ENCODE measurements at regions not wholly inside any gene's neighbourhood (a gene's known extent, or its start where the extent isn't known, plus 50 kb on each side); places are given as distances from the start of the nearest gene placed in this dataset.

- peaks cover 0 to 3% (median 0%) of the 10 kb centered on the region in 4 donors for H3K9me3 ChIP-seq
- TF ChIP-seq POLR2A (IDR thresholded peaks at IDR 0.05) (no peak), POLR2AphosphoS5 (IDR thresholded peaks at IDR 0.05) (no peak), EP300 (IDR thresholded peaks at IDR 0.05) (no peak)
- TF ChIP-seq, protein P1, sequence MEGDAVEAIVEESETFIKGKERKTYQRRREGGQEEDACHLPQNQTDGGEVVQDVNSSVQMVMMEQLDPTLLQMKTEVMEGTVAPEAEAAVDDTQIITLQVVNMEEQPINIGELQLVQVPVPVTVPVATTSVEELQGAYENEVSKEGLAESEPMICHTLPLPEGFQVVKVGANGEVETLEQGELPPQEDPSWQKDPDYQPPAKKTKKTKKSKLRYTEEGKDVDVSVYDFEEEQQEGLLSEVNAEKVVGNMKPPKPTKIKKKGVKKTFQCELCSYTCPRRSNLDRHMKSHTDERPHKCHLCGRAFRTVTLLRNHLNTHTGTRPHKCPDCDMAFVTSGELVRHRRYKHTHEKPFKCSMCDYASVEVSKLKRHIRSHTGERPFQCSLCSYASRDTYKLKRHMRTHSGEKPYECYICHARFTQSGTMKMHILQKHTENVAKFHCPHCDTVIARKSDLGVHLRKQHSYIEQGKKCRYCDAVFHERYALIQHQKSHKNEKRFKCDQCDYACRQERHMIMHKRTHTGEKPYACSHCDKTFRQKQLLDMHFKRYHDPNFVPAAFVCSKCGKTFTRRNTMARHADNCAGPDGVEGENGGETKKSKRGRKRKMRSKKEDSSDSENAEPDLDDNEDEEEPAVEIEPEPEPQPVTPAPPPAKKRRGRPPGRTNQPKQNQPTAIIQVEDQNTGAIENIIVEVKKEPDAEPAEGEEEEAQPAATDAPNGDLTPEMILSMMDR (IDR thresholded peaks at IDR 0.05) = no peak
- H3K4me1 ChIP-seq = no peaks in the 10 kb centered on the region
- H3K36me3 ChIP-seq = no peaks in the 10 kb centered on the region
- no peaks in the 10 kb centered on the region for H3K27me3 ChIP-seq
- ATAC-seq (ENCODE audit: low FRiP score in 2 of 2) (no peak), DNase-seq (no peak)
- H3K4me3 ChIP-seq = no peak overlapping the region
- 46 to 70% methylated on average over 10 of the region's 10 CpGs for WGBS, 2 donors
- no peak overlapping the region for H3K27ac ChIP-seq
Observed at GRCh38 chr17:77756846-77757560, 201.5 kb upstream of the TNRC6C start.

DNA sequence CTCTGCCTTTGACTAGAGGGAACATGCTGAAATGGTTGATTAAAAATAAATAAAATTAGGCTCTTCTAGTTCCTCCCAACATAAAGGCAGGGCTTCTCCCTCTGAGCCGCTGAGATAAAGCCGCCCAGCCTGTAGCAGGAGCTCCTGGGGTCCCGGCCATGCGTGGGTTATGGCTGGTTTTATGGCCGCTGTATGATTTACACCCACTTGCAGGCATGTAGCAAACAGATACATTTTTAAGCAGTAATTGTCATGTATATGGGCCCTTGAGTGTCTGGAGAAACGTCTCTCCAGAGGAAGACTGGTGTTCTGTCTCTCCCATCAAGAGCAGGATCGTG is 201.0 kb upstream of the TNRC6C start:
- no peak for ATAC-seq (ENCODE audit: low FRiP score in 2 of 2)
- no peaks in the 10 kb centered on the region for H3K4me1 ChIP-seq
- DNase-seq = no peak
- H3K27ac ChIP-seq = no peak overlapping the region
- no peak for TF ChIP-seq EP300 (IDR thresholded peaks at IDR 0.05)
- TF ChIP-seq POLR2AphosphoS5 (IDR thresholded peaks at IDR 0.05) = no peak
- TF ChIP-seq POLR2A (IDR thresholded peaks at IDR 0.05) = no peak
- TF ChIP-seq, protein P1 (IDR thresholded peaks at IDR 0.05) = no peak
- H3K27me3 ChIP-seq = no peaks in the 10 kb centered on the region
- peaks cover 0 to 3% (median 0%) of the 10 kb centered on the region in 4 donors for H3K9me3 ChIP-seq
- no peak overlapping the region for H3K4me3 ChIP-seq
- no peaks in the 10 kb centered on the region for H3K36me3 ChIP-seq
- 63 to 75% methylated on average over 6 to 7 of the region's 7 CpGs for WGBS, 2 donors

DNA sequence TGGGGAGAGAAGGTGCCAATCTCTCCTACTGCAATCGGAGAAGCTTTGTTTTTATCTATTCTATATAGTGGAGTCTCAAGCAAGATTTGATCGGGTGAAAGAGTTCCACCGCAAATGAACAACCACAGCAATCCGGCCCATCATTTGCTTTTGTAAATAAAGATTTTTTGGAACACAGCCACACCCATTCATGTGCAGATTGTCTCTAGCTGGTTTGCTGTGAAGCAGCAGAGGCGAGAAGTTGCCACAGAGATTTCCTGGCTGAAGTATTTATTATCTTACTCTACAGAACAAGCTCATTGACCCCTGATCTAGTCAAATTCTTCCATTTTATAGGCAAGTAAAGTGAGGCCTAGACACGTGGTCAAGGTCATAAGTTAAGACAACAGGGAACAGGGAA is 195.5 kb upstream of the TNRC6C start:
- no peaks in the 10 kb centered on the region for H3K4me1 ChIP-seq
- no peak for TF ChIP-seq EP300 (IDR thresholded peaks at IDR 0.05)
- TF ChIP-seq, protein P1 (IDR thresholded peaks at IDR 0.05) = no peak
- H3K27ac ChIP-seq = no peak overlapping the region
- WGBS, 2 donors = 64 to 72% methylated on average over 6 of the region's 6 CpGs
- H3K27me3 ChIP-seq = no peaks in the 10 kb centered on the region
- ATAC-seq (ENCODE audit: low FRiP score in 2 of 2) (no peak), DNase-seq (no peak)
- no peak overlapping the region for H3K4me3 ChIP-seq
- no peaks in the 10 kb centered on the region for H3K36me3 ChIP-seq
- no peaks in the 10 kb centered on the region for H3K9me3 ChIP-seq

- no peak overlapping the region for H3K27ac ChIP-seq
- no peaks in the 10 kb centered on the region for H3K27me3 ChIP-seq
- H3K36me3 ChIP-seq = no peaks in the 10 kb centered on the region
- H3K4me1 ChIP-seq = peaks cover 0 to 2% (median under 1%) of the 10 kb centered on the region in 4 donors
- ATAC-seq (ENCODE audit: low FRiP score in 2 of 2) = no peak
- TF ChIP-seq, protein P1 (IDR thresholded peaks at IDR 0.05) = no peak
- TF ChIP-seq POLR2AphosphoS5 (IDR thresholded peaks at IDR 0.05) (no peak), EP300 (IDR thresholded peaks at IDR 0.05) (no peak), POLR2A (IDR thresholded peaks at IDR 0.05) (no peak)
- H3K4me3 ChIP-seq = no peak overlapping the region
- no peak for DNase-seq
- no peaks in the 10 kb centered on the region for H3K9me3 ChIP-seq
- WGBS, 2 donors = 56 to 67% methylated on average over 3 to 5 of the region's 5 CpGs
Observed at GRCh38 chr17:77763575-77763974, 194.9 kb upstream of the TNRC6C start.

DNA sequence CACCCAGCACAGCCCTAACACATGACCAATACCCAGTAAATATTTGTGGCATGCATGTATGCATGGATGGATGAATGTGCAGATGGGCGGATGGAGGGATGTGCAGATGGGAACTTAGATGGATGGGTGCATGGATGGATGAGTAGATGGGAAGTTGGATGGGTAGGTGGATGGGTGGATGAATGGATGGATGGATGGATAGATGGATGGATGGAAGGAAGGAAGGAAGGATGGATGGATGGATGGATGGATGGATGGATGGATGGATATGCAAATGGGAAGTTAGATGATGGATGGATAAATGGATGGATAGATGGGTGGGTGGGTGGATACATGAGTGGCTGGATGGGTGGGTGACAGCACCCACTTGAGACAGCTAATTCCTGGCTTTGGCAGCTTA is 193.2 kb upstream of the TNRC6C start:
- no peaks in the 10 kb centered on the region for H3K36me3 ChIP-seq
- 90 to 95% methylated on average over 1 of the region's 1 CpG for WGBS, 2 donors
- H3K4me1 ChIP-seq = peaks cover 0 to 7% (median 2%) of the 10 kb centered on the region in 4 donors
- no peak overlapping the region for H3K4me3 ChIP-seq
- no peaks in the 10 kb centered on the region for H3K9me3 ChIP-seq
- DNase-seq = no peak
- TF ChIP-seq EP300 (IDR thresholded peaks at IDR 0.05) (no peak), POLR2A (IDR thresholded peaks at IDR 0.05) (no peak), POLR2AphosphoS5 (IDR thresholded peaks at IDR 0.05) (no peak)
- TF ChIP-seq, protein P1 (IDR thresholded peaks at IDR 0.05) = no peak
- no peak overlapping the region for H3K27ac ChIP-seq
- H3K27me3 ChIP-seq = no peaks in the 10 kb centered on the region
- no peak for ATAC-seq (ENCODE audit: low FRiP score in 2 of 2)

Measured in upper lobe of left lung (tissue), 6 donors.